GM12874 (cell line): ENCODE measurements at regions not wholly inside any gene's neighbourhood (a gene's known extent, or its start where the extent isn't known, plus 50 kb on each side); places are given as distances from the start of the nearest gene placed in this dataset.

ENCODE experiments used
- CTCF ChIP-seq: IDR thresholded peaks from 2 replicates; pipeline ENCODE4 v1.5.1; 2011; ENCODE audit warnings: low read depth, mild to moderate bottlenecking, control low read depth, low read length, moderate library complexity; ENCODE audit not compliant: insufficient read depth

GRCh38 chr22:47818496-47818895 lies 1056.0 kb downstream of the TBC1D22A start:
- TF ChIP-seq CTCF = no peak

- no peak for TF ChIP-seq CTCF
Measured at GRCh38 chr22:47817380-47817779, 1054.9 kb downstream of the TBC1D22A start.

GRCh38 chr22:47816863-47817210 lies 1054.4 kb downstream of the TBC1D22A start:
- TF ChIP-seq CTCF = no peak

- no peak for TF ChIP-seq CTCF
Measured at GRCh38 chr22:47816121-47816862, 1053.8 kb downstream of the TBC1D22A start.

- TF ChIP-seq CTCF = no peak
Measured at GRCh38 chr22:47814474-47814873, 1052.0 kb downstream of the TBC1D22A start.

- TF ChIP-seq CTCF = no peak
Measured at GRCh38 chr22:47813661-47814060, 1051.2 kb downstream of the TBC1D22A start.

GRCh38 chr22:47811971-47812370 lies 1049.5 kb downstream of the TBC1D22A start:
- no peak for TF ChIP-seq CTCF
